ENCODE measurements at regions not wholly inside any gene's neighbourhood (a gene's known extent, or its start where the extent isn't known, plus 50 kb on each side); places are given as distances from the start of the nearest gene placed in this dataset.

GRCh38 chr9:82363682-82364081 lies 375.1 kb downstream of the SPATA31D1 start:
- H3K27ac ChIP-seq (ENCODE audit: low read depth, low read length), result no peak overlapping the region
- Mint-ChIP-seq H3K36me3 (no peaks in the 10 kb centered on the region), H3K4me3 (no peak overlapping the region), H3K9me3 (peaks cover 0 to 13% (median 2%) of the 10 kb centered on the region in 8 donors), H3K27ac (no peak overlapping the region), H3K4me1 (no peaks in the 10 kb centered on the region), H3K27me3 (no peaks in the 10 kb centered on the region)
- no peaks in the 10 kb centered on the region for H3K27me3 ChIP-seq (ENCODE audit: insufficient read depth, low read length)
- intact Hi-C loops (cut with micrococcal nuclease), result no loop called here
- no peaks in the 10 kb centered on the region for H3K36me3 ChIP-seq (ENCODE audit: insufficient read depth, low read length)
- H3K4me1 ChIP-seq (ENCODE audit: insufficient read depth, low read length), result no peaks in the 10 kb centered on the region
- ChIA-PET CTCF (ENCODE audit: partially characterized antibody) (interaction anchor here (0.9 kb wide), 1 partner anchor 10 kb away, joined by 3 read pairs; no protein-coding TSS in a partner anchor), POLR2A (ENCODE audit: partially characterized antibody) (no interaction called here)
- no peak overlapping the region for H3K4me3 ChIP-seq (ENCODE audit: low read length in 2 of 2)
- H3K9me3 ChIP-seq (ENCODE audit: control insufficient read depth in 1 of 2, low read length in 2 of 2), result no peaks in the 10 kb centered on the region
- DNase-seq, result no peak

GRCh38 chr9:82367016-82367415 lies 378.4 kb downstream of the SPATA31D1 start:
- POLR2A ChIA-PET (ENCODE audit: partially characterized antibody), result no interaction called here
- intact Hi-C loops (cut with micrococcal nuclease), result no loop called here
- H3K36me3 ChIP-seq (ENCODE audit: insufficient read depth, low read length), result no peaks in the 10 kb centered on the region

DNA sequence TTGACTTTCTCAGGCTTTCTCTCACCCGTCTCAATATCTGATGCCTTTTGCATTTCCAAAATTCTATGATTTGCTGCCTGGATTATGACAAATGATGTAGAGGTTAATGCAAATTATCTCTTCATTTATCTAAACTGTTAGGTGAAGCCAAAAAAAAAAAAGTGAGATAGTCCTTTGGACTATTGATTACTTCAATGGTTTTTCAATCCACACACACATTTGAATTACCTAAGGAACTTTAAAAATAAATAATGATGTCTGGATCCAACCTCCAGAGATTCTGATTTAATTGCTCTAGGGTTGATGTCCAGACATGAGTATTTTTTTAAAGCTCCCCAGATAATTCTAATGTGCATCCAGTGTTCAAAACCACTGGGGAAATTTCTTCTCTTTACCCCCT lies 379.4 kb downstream of the SPATA31D1 start:
- Histone ChIP-seq H3K4me3 (ENCODE audit: low read length in 2 of 2) (no peak overlapping the region), H3K27me3 (ENCODE audit: insufficient read depth, low read length) (no peaks in the 10 kb centered on the region), H3K4me1 (ENCODE audit: insufficient read depth, low read length) (no peaks in the 10 kb centered on the region), H3K9me3 (ENCODE audit: control insufficient read depth in 1 of 2, low read length in 2 of 2) (no peaks in the 10 kb centered on the region), H3K27ac (ENCODE audit: low read depth, low read length) (no peak overlapping the region), H3K36me3 (ENCODE audit: insufficient read depth, low read length) (no peaks in the 10 kb centered on the region)
- Mint-ChIP-seq H3K4me3 (no peak overlapping the region), H3K36me3 (no peaks in the 10 kb centered on the region), H3K9me3 (peaks cover 0 to 12% (median 3%) of the 10 kb centered on the region in 8 donors), H3K27ac (no peak overlapping the region), H3K27me3 (no peaks in the 10 kb centered on the region), H3K4me1 (no peaks in the 10 kb centered on the region)
- DNase-seq, result no peak
- CTCF ChIA-PET (ENCODE audit: partially characterized antibody), result no interaction called here
- POLR2A ChIA-PET (ENCODE audit: partially characterized antibody), result no interaction called here
- intact Hi-C loops (cut with micrococcal nuclease), result no loop called here

More at GRCh38 chr9:82367016-82367415, 378.4 kb downstream of the SPATA31D1 start:
- peaks cover 0 to 12% (median 2%) of the 10 kb centered on the region in 8 donors for H3K9me3 Mint-ChIP-seq
- H3K27me3 Mint-ChIP-seq, result no peaks in the 10 kb centered on the region
- Histone ChIP-seq H3K4me3 (ENCODE audit: low read length in 2 of 2) (no peak overlapping the region), H3K4me1 (ENCODE audit: insufficient read depth, low read length) (no peaks in the 10 kb centered on the region), H3K9me3 (ENCODE audit: control insufficient read depth in 1 of 2, low read length in 2 of 2) (no peaks in the 10 kb centered on the region), H3K27me3 (ENCODE audit: insufficient read depth, low read length) (no peaks in the 10 kb centered on the region), H3K27ac (ENCODE audit: low read depth, low read length) (no peak overlapping the region)
- no peak overlapping the region for H3K27ac Mint-ChIP-seq
- no peaks in the 10 kb centered on the region for H3K4me1 Mint-ChIP-seq
- H3K36me3 Mint-ChIP-seq, result no peaks in the 10 kb centered on the region
- CTCF ChIA-PET (ENCODE audit: partially characterized antibody), result no interaction called here
- DNase-seq, result no peak
- H3K4me3 Mint-ChIP-seq, result no peak overlapping the region

- Histone ChIP-seq H3K4me3 (ENCODE audit: low read length in 2 of 2) (no peak overlapping the region), H3K36me3 (ENCODE audit: insufficient read depth, low read length) (no peaks in the 10 kb centered on the region), H3K9me3 (ENCODE audit: control insufficient read depth in 1 of 2, low read length in 2 of 2) (no peaks in the 10 kb centered on the region), H3K27ac (ENCODE audit: low read depth, low read length) (no peak overlapping the region), H3K4me1 (ENCODE audit: insufficient read depth, low read length) (no peaks in the 10 kb centered on the region), H3K27me3 (ENCODE audit: insufficient read depth, low read length) (no peaks in the 10 kb centered on the region)
- Mint-ChIP-seq H3K4me3 (no peak overlapping the region), H3K27ac (no peak overlapping the region), H3K9me3 (peaks cover 0 to 9% (median 2%) of the 10 kb centered on the region in 8 donors), H3K36me3 (no peaks in the 10 kb centered on the region), H3K27me3 (no peaks in the 10 kb centered on the region), H3K4me1 (no peaks in the 10 kb centered on the region)
- no peak for DNase-seq
- intact Hi-C loops (cut with micrococcal nuclease), result no loop called here
- CTCF ChIA-PET (ENCODE audit: partially characterized antibody), result no interaction called here
- POLR2A ChIA-PET (ENCODE audit: partially characterized antibody), result no interaction called here
Observed at GRCh38 chr9:82369251-82369945, 380.8 kb downstream of the SPATA31D1 start.

DNA sequence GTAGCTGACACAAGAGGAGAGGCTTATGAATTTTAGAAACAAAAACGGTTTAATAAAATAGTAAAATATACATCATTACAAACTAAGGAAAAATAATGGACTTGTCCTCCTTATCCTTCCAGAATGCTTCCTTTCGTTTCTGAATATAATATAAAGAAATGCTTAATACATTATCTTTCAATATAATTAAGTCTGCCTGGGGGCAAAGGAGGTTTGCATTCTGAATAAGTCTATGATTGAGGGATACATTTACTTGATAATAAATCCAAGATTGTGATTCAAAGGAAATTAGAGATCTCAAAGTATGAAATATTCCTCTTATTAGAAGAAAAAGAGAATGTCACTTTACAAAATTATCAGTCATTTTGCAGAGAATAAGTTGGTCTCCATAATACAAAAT lies 386.5 kb downstream of the SPATA31D1 start:
- Histone ChIP-seq H3K27ac (ENCODE audit: low read depth, low read length) (no peak overlapping the region), H3K36me3 (ENCODE audit: insufficient read depth, low read length) (no peaks in the 10 kb centered on the region), H3K9me3 (ENCODE audit: control insufficient read depth in 1 of 2, low read length in 2 of 2) (no peaks in the 10 kb centered on the region), H3K27me3 (ENCODE audit: insufficient read depth, low read length) (no peaks in the 10 kb centered on the region), H3K4me3 (ENCODE audit: low read length in 2 of 2) (no peak overlapping the region), H3K4me1 (ENCODE audit: insufficient read depth, low read length) (no peaks in the 10 kb centered on the region)
- Mint-ChIP-seq H3K4me3 (no peak overlapping the region), H3K27ac (no peak overlapping the region), H3K9me3 (peaks cover 0 to 20% (median 6%) of the 10 kb centered on the region in 8 donors), H3K4me1 (no peaks in the 10 kb centered on the region), H3K27me3 (no peaks in the 10 kb centered on the region), H3K36me3 (no peaks in the 10 kb centered on the region)
- DNase-seq, result no peak
- CTCF ChIA-PET (ENCODE audit: partially characterized antibody), result no interaction called here
- POLR2A ChIA-PET (ENCODE audit: partially characterized antibody), result no interaction called here
- intact Hi-C loops (cut with micrococcal nuclease), result no loop called here

DNA sequence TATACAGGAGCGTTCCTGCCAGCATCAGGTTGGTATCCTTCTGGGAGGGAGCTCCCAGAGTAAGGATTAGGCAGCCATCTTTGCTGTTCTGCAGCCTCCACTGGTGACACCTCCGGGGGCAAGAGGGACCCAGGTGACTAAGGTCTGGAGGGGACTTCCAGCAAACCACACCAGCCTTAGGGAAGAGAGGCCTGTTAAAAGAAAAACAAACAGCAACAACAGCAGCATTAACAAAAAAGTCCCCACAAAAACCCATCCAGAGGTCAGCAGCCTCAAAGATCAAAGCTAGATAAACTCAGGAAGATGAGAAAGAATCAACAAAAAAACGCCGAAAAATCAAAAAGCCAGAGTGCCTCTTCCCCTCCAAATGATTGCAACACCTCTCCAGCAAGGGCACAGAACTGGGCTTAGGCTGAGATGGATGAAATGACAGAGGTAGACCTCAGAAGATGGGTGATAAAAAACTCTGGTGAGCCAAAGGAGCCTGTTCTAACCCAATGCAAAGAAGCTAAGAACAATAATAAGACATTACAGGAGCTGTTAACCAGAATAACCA lies 388.2 kb downstream of the SPATA31D1 start:
- Mint-ChIP-seq H3K9me3 (peaks cover 0 to 17% (median 7%) of the 10 kb centered on the region in 8 donors), H3K27me3 (no peaks in the 10 kb centered on the region), H3K4me3 (no peak overlapping the region), H3K36me3 (no peaks in the 10 kb centered on the region), H3K27ac (no peak overlapping the region), H3K4me1 (no peaks in the 10 kb centered on the region)
- Histone ChIP-seq H3K4me3 (ENCODE audit: low read length in 2 of 2) (no peak overlapping the region), H3K27ac (ENCODE audit: low read depth, low read length) (no peak overlapping the region), H3K36me3 (ENCODE audit: insufficient read depth, low read length) (no peaks in the 10 kb centered on the region), H3K9me3 (ENCODE audit: control insufficient read depth in 1 of 2, low read length in 2 of 2) (peaks cover 0 to 1% of the 10 kb centered on the region in 2 donors), H3K27me3 (ENCODE audit: insufficient read depth, low read length) (no peaks in the 10 kb centered on the region), H3K4me1 (ENCODE audit: insufficient read depth, low read length) (no peaks in the 10 kb centered on the region)
- intact Hi-C loops (cut with micrococcal nuclease), result no loop called here
- ChIA-PET POLR2A (ENCODE audit: partially characterized antibody) (interaction anchor here (0.8 kb wide), 1 partner anchor 32 kb away, joined by 3 read pairs; no protein-coding TSS in a partner anchor), CTCF (ENCODE audit: partially characterized antibody) (no interaction called here)
- DNase-seq, result no peak

DNA sequence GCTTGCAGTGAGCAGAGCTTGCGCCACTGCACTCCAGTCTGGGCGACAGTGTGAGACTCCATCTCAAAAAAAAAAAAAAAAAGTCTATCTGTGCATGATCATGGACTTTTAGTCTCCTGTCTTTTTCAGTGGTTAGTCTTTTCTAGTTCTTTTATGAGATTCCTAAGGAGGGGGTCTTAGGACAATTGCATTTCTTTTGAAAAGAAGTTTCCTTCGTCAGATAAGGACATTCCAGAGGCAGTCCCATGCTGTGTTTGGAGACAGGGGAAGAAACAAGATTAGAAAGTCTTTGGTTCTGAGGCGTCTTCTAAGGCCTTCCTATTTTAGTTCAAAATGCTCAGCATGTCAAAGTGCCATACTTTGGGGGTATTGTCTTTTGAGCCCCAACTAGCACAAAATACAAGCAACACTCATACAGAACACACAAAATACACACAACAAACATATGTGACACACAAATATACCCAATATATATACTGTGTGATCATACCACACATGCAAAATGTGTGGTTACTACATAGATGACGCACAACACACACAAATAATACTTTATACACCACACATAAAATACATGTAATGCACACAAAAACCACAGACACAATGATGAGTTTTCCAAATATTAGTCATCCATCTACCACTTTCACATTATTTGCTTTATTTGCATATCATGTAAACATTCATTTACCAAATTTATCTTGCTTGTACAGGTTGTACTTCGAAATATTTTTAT lies 394.5 kb downstream of the SPATA31D1 start:
- Mint-ChIP-seq H3K27me3 (no peaks in the 10 kb centered on the region), H3K4me1 (peaks cover 0 to 2% (median under 1%) of the 10 kb centered on the region in 4 donors), H3K4me3 (no peak overlapping the region), H3K9me3 (peaks cover 3 to 22% (median 7%) of the 10 kb centered on the region in 8 donors), H3K27ac (no peak overlapping the region), H3K36me3 (no peaks in the 10 kb centered on the region)
- intact Hi-C loops (cut with micrococcal nuclease), result no loop called here
- peaks cover 0 to 3% of the 10 kb centered on the region in 2 donors for H3K9me3 ChIP-seq (ENCODE audit: control insufficient read depth in 1 of 2, low read length in 2 of 2)
- H3K36me3 ChIP-seq (ENCODE audit: insufficient read depth, low read length), result no peaks in the 10 kb centered on the region
- no peak overlapping the region for H3K27ac ChIP-seq (ENCODE audit: low read depth, low read length)
- H3K4me1 ChIP-seq (ENCODE audit: insufficient read depth, low read length), result no peaks in the 10 kb centered on the region
- H3K4me3 ChIP-seq (ENCODE audit: low read length in 2 of 2), result no peak overlapping the region
- no peaks in the 10 kb centered on the region for H3K27me3 ChIP-seq (ENCODE audit: insufficient read depth, low read length)
- DNase-seq, result no peak
- POLR2A ChIA-PET (ENCODE audit: partially characterized antibody), result no interaction called here
- CTCF ChIA-PET (ENCODE audit: partially characterized antibody), result no interaction called here
